ENCODE measurements at regions not wholly inside any gene's neighbourhood (a gene's known extent, or its start where the extent isn't known, plus 50 kb on each side); places are given as distances from the start of the nearest gene placed in this dataset.
"Not testable (repeated sequence)": the region's sequence is repeated elsewhere in the genome, so short reads cannot be mapped to it uniquely, and the experiment has no call there.

DNA sequence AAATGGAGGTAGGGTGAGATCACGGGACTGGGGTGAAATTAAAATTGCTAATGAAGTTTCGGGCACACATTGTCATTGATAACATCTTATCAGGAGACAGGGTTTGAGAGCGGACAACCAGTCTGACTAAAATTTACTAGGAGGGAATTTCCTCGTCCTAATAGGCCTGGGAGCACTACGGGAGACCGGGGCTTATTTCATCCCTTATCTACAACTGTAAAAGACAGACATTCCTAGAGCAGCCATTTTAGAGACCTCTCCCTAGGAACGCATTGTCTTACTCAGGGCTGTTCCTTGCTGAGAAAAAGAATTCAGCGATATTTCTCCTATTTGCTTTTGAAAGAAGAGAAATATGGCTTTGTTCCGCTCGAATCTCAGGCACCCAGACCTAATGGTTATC lies 468.7 kb downstream of the CPS1 start:
- TF ChIP-seq POLR2A (IDR thresholded peaks at IDR 0.05; ENCODE audit: extremely low read depth, insufficient read length), result not testable (repeated sequence)
- TF ChIP-seq, protein P1, sequence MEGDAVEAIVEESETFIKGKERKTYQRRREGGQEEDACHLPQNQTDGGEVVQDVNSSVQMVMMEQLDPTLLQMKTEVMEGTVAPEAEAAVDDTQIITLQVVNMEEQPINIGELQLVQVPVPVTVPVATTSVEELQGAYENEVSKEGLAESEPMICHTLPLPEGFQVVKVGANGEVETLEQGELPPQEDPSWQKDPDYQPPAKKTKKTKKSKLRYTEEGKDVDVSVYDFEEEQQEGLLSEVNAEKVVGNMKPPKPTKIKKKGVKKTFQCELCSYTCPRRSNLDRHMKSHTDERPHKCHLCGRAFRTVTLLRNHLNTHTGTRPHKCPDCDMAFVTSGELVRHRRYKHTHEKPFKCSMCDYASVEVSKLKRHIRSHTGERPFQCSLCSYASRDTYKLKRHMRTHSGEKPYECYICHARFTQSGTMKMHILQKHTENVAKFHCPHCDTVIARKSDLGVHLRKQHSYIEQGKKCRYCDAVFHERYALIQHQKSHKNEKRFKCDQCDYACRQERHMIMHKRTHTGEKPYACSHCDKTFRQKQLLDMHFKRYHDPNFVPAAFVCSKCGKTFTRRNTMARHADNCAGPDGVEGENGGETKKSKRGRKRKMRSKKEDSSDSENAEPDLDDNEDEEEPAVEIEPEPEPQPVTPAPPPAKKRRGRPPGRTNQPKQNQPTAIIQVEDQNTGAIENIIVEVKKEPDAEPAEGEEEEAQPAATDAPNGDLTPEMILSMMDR (IDR thresholded peaks at IDR 0.05; ENCODE audit: low read depth, low read length), result not testable (repeated sequence)
- TF ChIP-seq, protein P2, sequence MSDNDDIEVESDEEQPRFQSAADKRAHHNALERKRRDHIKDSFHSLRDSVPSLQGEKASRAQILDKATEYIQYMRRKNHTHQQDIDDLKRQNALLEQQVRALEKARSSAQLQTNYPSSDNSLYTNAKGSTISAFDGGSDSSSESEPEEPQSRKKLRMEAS (IDR thresholded peaks at IDR 0.05; ENCODE audit: low read depth, low read length), result not testable (repeated sequence)

Data from NB4 (cell line).